T-cell (primary cell): ENCODE measurements at regions not wholly inside any gene's neighbourhood (a gene's known extent, or its start where the extent isn't known, plus 50 kb on each side); places are given as distances from the start of the nearest gene placed in this dataset.
"Not testable (repeated sequence)": the region's sequence is repeated elsewhere in the genome, so short reads cannot be mapped to it uniquely, and the experiment has no call there.

Source experiments
- ATAC-seq, 4 experiments: fragments of 200-7000 bp in 3 of 4; fragments of 150-1000 bp in 1 of 4; cut with Tn5 transposase; replicated peaks in 1 of 4; 1 replicate in 3 of 4; 2 replicates in 1 of 4; pipeline ENCODE4 v1.10.0; 2021; ENCODE audit warnings: moderate library complexity in 3 of 4, mild to moderate bottlenecking in 2 of 4, moderate number of reproducible peaks in 1 of 4
- CTCF ChIA-PET, 2 donors: fragments of 300-600 bp; sonication (Branson Sonifier 250); formaldehyde crosslinking; loops; one replicate each; lab custom pipeline; 2022; ENCODE audit warnings: antibody characterized with exemption in 2 of 2; lab: Charles Lee
- POLR2A ChIA-PET, 2 donors: fragments of 300-600 bp; sonication (Branson Sonifier 250); formaldehyde crosslinking; loops; one replicate each; lab custom pipeline; 2022; ENCODE audit warnings: antibody characterized with exemption in 2 of 2; lab: Charles Lee
- DNase-seq, 35 experiments: peaks; one replicate each; pipeline versions ENCODE4 v3.0.0 to v3.0.0-alpha.2; 2013 to 2023
- H3K27ac ChIP-seq: one replicate; pipeline ENCODE4 v1.5.1; 2013; ENCODE audit warnings: low read length
- H3K27me3 ChIP-seq, 2 experiments: replicated peaks in 1 of 2; 1 replicate in 1 of 2; 2 replicates in 1 of 2; pipeline versions ENCODE4 v1.6.1 to v1.7.0; 2013; ENCODE audit warnings: low read length in 1 of 2, mixed read lengths in 1 of 2; ENCODE audit not compliant: control insufficient read depth in 2 of 2, insufficient read depth in 2 of 2; ENCODE audit errors: extremely low read depth in 1 of 2
- H3K36me3 ChIP-seq, 2 donors: 1 replicate in 1 of 2; 2 replicates in 1 of 2; pipeline versions ENCODE4 v1.6.1 to v1.7.0; 2013; ENCODE audit warnings: low read length in 1 of 2; ENCODE audit not compliant: control insufficient read depth in 2 of 2, insufficient read depth in 1 of 2; ENCODE audit errors: extremely low read depth in 1 of 2
- H3K4me1 ChIP-seq, 2 experiments: 1 replicate in 1 of 2; 2 replicates in 1 of 2; pipeline versions ENCODE4 v1.6.1 to v1.7.0; 2013; ENCODE audit warnings: low read length in 2 of 2, mixed read lengths in 1 of 2; ENCODE audit not compliant: insufficient read depth in 2 of 2, control insufficient read depth in 1 of 2; ENCODE audit errors: extremely low read depth in 1 of 2
- H3K4me3 ChIP-seq, 2 donors: 1 replicate in 1 of 2; 2 replicates in 1 of 2; pipeline versions ENCODE4 v1.5.1 to v1.7.0; 2013; ENCODE audit warnings: mild to moderate bottlenecking in 2 of 2, low read length in 1 of 2, moderate library complexity in 1 of 2; ENCODE audit not compliant: control insufficient read depth in 1 of 2; ENCODE audit errors: extremely low read depth in 1 of 2
- H3K9me3 ChIP-seq: 2 replicates; pipeline ENCODE4 v1.7.0; 2013
- H3K27ac Mint-ChIP-seq, 2 donors: one replicate each; pipeline ENCODE4 v1.8.0; 2020 to 2021; ENCODE audit warnings: mild to moderate bottlenecking in 2 of 2, mixed read lengths in 2 of 2
- H3K27me3 Mint-ChIP-seq, 2 donors: one replicate each; pipeline ENCODE4 v1.8.0; 2021 to 2022; ENCODE audit warnings: mixed read lengths in 2 of 2
- H3K36me3 Mint-ChIP-seq: one replicate; pipeline ENCODE4 v1.8.0; 2021; ENCODE audit warnings: mixed read lengths
- H3K4me1 Mint-ChIP-seq, 3 donors: one replicate each; pipeline ENCODE4 v1.8.0; 2020 to 2022; ENCODE audit warnings: mixed read lengths in 3 of 3, mild to moderate bottlenecking in 1 of 3
- H3K4me3 Mint-ChIP-seq, 3 donors: one replicate each; pipeline ENCODE4 v1.8.0; 2020 to 2022; ENCODE audit warnings: mild to moderate bottlenecking in 3 of 3, mixed read lengths in 3 of 3, moderate library complexity in 3 of 3
- H3K9me3 Mint-ChIP-seq, 3 donors: one replicate each; pipeline ENCODE4 v1.8.0; 2020 to 2022; ENCODE audit warnings: mixed read lengths in 3 of 3
- WGBS: methylation state at CpG from one replicate; pipeline ENCODE4 v1.1.5; 2013; ENCODE audit warnings: missing lambda C conversion rate; ENCODE audit not compliant: insufficient coverage; 5-methylcytosine and 5-hydroxymethylcytosine counted together

DNA sequence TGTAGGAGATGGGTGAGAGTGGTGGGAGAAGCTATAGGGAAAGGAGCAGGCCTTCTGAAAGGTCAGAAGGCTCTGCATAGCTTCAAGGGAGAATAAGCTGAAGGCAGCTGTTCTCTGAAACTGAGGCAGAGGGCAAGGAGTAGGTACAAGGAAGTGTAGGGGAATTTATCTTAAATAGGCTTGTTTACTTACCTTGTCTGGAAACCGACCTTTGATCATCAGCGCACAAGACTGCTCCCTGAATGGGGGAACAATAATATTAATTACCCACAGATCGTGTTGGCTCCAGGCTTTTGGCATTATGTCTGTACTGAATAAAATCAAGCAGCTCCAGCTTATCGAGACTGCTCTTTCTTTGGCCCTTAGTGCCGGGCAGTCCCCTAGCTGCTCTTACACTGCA lies 175.5 kb upstream of the MAGEB16 start:
- H3K36me3 Mint-ChIP-seq, result no peaks in the 10 kb centered on the region
- ChIA-PET POLR2A (no interaction called here), CTCF (no interaction called here)
- H3K27ac Mint-ChIP-seq, result no peak overlapping the region
- Histone ChIP-seq H3K27ac (no peak overlapping the region), H3K36me3 (no peaks in the 10 kb centered on the region), H3K9me3 (no peaks in the 10 kb centered on the region), H3K4me1 (no peaks in the 10 kb centered on the region), H3K4me3 (no peak overlapping the region), H3K27me3 (no peaks in the 10 kb centered on the region)
- no peak overlapping the region for H3K4me3 Mint-ChIP-seq
- no peaks in the 10 kb centered on the region for H3K4me1 Mint-ChIP-seq
- DNase-seq, result no peak
- H3K9me3 Mint-ChIP-seq, result peaks cover 0 to 8% (median 5%) of the 10 kb centered on the region in 3 donors
- no CpG with 5 or more reads among the region's 5 CpGs for WGBS
- H3K27me3 Mint-ChIP-seq, result no peaks in the 10 kb centered on the region
- ATAC-seq, result no peak

DNA sequence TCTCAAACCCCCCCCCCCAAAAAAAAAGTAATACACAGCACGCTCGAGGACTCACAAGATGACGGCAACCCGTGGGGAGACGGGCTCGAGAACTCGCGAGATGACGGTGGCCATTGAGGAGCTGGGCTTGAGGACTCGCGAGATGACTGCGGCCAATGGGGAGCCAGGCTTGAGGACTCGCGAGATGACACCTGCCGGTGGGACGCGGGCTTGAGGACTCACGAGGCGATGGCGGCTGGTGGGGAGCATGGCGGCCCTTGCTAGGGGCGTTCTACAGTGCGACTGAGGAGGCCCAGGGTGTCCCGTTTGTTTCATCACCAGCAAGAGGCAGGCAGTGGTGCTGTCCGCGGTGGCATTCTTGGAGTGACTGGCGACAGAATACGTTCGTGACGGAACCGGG lies 172.4 kb upstream of the MAGEB16 start:
- CTCF ChIA-PET, result no interaction called here
- POLR2A ChIA-PET, result no interaction called here
- Mint-ChIP-seq H3K27me3 (no peaks in the 10 kb centered on the region), H3K4me1 (no peaks in the 10 kb centered on the region), H3K36me3 (no peaks in the 10 kb centered on the region), H3K4me3 (no peak overlapping the region), H3K9me3 (peaks cover under 1 to 8% (median 5%) of the 10 kb centered on the region in 3 donors), H3K27ac (no peak overlapping the region)
- WGBS, result 98% methylated on average over 27 of the region's 31 CpGs
- no peaks in the 10 kb centered on the region for H3K27me3 ChIP-seq
- H3K9me3 ChIP-seq, result no peaks in the 10 kb centered on the region
- no peak overlapping the region for H3K4me3 ChIP-seq
- DNase-seq, result no peak
- no peak overlapping the region for H3K27ac ChIP-seq
- no peak for ATAC-seq
- no peaks in the 10 kb centered on the region for H3K4me1 ChIP-seq
- H3K36me3 ChIP-seq, result no peaks in the 10 kb centered on the region

DNA sequence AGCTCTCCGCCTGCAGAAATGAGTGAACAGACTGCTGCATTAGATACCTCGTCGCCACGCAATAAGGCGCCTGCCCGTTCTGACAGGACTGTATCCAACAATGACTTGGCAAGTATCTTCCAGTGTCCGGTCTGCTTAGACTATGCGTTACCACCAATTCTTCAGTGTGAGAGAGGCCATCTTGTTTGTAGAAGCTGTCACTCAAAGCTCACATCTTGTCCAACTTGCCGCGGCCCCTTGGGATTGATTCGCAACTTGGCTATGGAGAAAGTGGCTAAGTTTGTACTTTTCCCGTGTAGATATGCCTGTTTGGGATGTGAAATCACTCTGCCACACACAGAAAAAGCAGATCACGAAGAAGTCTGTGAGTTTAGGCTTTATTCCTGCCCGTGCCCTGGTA lies 172.0 kb upstream of the MAGEB16 start:
- no peak overlapping the region for H3K4me3 ChIP-seq
- H3K27me3 ChIP-seq, result no peaks in the 10 kb centered on the region
- H3K9me3 ChIP-seq, result no peaks in the 10 kb centered on the region
- ChIA-PET CTCF (no interaction called here), POLR2A (no interaction called here)
- Mint-ChIP-seq H3K4me3 (no peak overlapping the region), H3K36me3 (no peaks in the 10 kb centered on the region), H3K27ac (no peak overlapping the region), H3K27me3 (no peaks in the 10 kb centered on the region), H3K4me1 (no peaks in the 10 kb centered on the region), H3K9me3 (peaks cover 4 to 9% (median 8%) of the 10 kb centered on the region in 3 donors)
- H3K4me1 ChIP-seq, result no peaks in the 10 kb centered on the region
- no peak overlapping the region for H3K27ac ChIP-seq
- ATAC-seq (no peak), DNase-seq (no peak)
- no peaks in the 10 kb centered on the region for H3K36me3 ChIP-seq
- no CpG with 5 or more reads among the region's 14 CpGs for WGBS

- H3K27ac Mint-ChIP-seq, H3K27me3 ChIP-seq, H3K4me1 ChIP-seq, ATAC-seq, DNase-seq, H3K27ac ChIP-seq, POLR2A ChIA-PET, H3K9me3 ChIP-seq, H3K4me3 Mint-ChIP-seq, CTCF ChIA-PET, H3K36me3 Mint-ChIP-seq, H3K4me3 ChIP-seq, H3K36me3 ChIP-seq, H3K27me3 Mint-ChIP-seq, H3K4me1 Mint-ChIP-seq: not testable (repeated sequence)
- WGBS, result no CpG with 5 or more reads among the region's 8 CpGs
- peaks cover 2 to 20% (median 14%) of the 10 kb centered on the region in 3 donors for H3K9me3 Mint-ChIP-seq
Measured at GRCh38 chrX:35635971-35636370, 162.2 kb upstream of the MAGEB16 start.

GRCh38 chrX:35664833-35665232 lies 133.3 kb upstream of the MAGEB16 start:
- H3K4me1 Mint-ChIP-seq, result no peaks in the 10 kb centered on the region
- ChIA-PET CTCF (no interaction called here), POLR2A (no interaction called here)
- H3K9me3 Mint-ChIP-seq, result peaks cover 0 to 8% (median 0%) of the 10 kb centered on the region in 3 donors
- Histone ChIP-seq H3K4me3 (no peak overlapping the region), H3K27me3 (no peaks in the 10 kb centered on the region), H3K27ac (no peak overlapping the region), H3K9me3 (no peaks in the 10 kb centered on the region), H3K36me3 (no peaks in the 10 kb centered on the region), H3K4me1 (no peaks in the 10 kb centered on the region)
- H3K27me3 Mint-ChIP-seq, result no peaks in the 10 kb centered on the region
- WGBS, result 75% methylated on average over 2 of the region's 2 CpGs
- H3K36me3 Mint-ChIP-seq, result no peaks in the 10 kb centered on the region
- no peak for ATAC-seq
- H3K4me3 Mint-ChIP-seq, result no peak overlapping the region
- H3K27ac Mint-ChIP-seq, result no peak overlapping the region
- no peak for DNase-seq

- DNase-seq (no peak), ATAC-seq (no peak)
- Mint-ChIP-seq H3K27me3 (no peaks in the 10 kb centered on the region), H3K4me3 (no peak overlapping the region), H3K9me3 (peaks cover 0 to 10% (median 0%) of the 10 kb centered on the region in 3 donors), H3K27ac (no peak overlapping the region), H3K4me1 (no peaks in the 10 kb centered on the region), H3K36me3 (no peaks in the 10 kb centered on the region)
- Histone ChIP-seq H3K9me3 (no peaks in the 10 kb centered on the region), H3K4me1 (no peaks in the 10 kb centered on the region), H3K4me3 (no peak overlapping the region), H3K27me3 (no peaks in the 10 kb centered on the region), H3K36me3 (no peaks in the 10 kb centered on the region), H3K27ac (no peak overlapping the region)
- CTCF ChIA-PET, result no interaction called here
- POLR2A ChIA-PET, result no interaction called here
Measured at GRCh38 chrX:35665311-35665710, 132.8 kb upstream of the MAGEB16 start.

DNA sequence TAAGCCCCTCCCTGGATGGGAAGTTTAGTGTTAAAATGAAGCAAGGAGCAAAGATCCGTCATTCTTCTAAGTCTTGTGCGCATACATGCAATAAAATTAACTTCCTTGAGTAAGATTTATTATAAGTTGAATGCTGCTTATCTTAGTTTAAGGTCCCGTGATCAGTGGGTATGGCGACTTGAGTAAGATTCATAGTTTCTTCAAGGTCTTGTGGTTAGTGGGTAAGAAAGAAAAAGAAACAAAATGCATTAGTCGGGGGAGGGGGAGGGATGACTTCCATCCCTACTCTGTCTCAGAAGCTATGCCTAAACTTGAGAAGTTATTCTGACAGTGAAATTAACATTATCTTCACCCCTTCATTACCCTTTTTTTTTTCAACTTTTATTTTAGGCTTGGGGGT lies 127.3 kb upstream of the MAGEB16 start:
- DNase-seq, result no peak
- POLR2A ChIA-PET, result no interaction called here
- Histone ChIP-seq H3K9me3 (no peaks in the 10 kb centered on the region), H3K27ac (no peak overlapping the region), H3K4me3 (no peak overlapping the region), H3K27me3 (no peaks in the 10 kb centered on the region), H3K4me1 (no peaks in the 10 kb centered on the region), H3K36me3 (no peaks in the 10 kb centered on the region)
- no peak overlapping the region for H3K4me3 Mint-ChIP-seq
- CTCF ChIA-PET, result interaction anchor here in 1 of 2 donors (0.7 kb wide), 1 partner anchor 1159 kb away, joined by 9 read pairs; no protein-coding TSS in a partner anchor
- ATAC-seq, result no peak
- no peak overlapping the region for H3K27ac Mint-ChIP-seq
- WGBS, result no CpG with 5 or more reads among the region's 5 CpGs
- no peaks in the 10 kb centered on the region for H3K36me3 Mint-ChIP-seq
- H3K9me3 Mint-ChIP-seq, result peaks cover 3 to 6% (median 4%) of the 10 kb centered on the region in 3 donors
- no peaks in the 10 kb centered on the region for H3K4me1 Mint-ChIP-seq
- H3K27me3 Mint-ChIP-seq, result peaks cover 0 to 4% of the 10 kb centered on the region in 2 donors
